ENCODE measurements at regions not wholly inside any gene's neighbourhood (a gene's known extent, or its start where the extent isn't known, plus 50 kb on each side); places are given as distances from the start of the nearest gene placed in this dataset.
"Not testable (repeated sequence)": the region's sequence is repeated elsewhere in the genome, so short reads cannot be mapped to it uniquely, and the experiment has no call there.

DNA sequence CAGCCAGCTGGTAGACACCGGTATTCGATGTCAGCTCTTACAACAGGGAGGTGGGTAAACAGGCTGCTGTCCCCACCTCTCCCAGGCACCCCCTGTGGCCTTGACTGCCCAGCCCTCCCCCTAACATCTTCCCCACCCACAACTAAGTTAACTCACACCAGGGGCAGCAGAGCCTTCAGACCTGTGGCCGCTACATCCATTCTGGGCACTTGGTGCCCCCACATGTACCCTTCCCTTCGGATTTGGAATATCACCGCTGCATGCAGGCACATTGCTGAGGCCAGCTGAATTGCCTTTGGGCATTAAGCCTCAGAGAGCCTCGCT, 130.3 kb downstream of the MYCN start:
- no peak for DNase-seq

DNA sequence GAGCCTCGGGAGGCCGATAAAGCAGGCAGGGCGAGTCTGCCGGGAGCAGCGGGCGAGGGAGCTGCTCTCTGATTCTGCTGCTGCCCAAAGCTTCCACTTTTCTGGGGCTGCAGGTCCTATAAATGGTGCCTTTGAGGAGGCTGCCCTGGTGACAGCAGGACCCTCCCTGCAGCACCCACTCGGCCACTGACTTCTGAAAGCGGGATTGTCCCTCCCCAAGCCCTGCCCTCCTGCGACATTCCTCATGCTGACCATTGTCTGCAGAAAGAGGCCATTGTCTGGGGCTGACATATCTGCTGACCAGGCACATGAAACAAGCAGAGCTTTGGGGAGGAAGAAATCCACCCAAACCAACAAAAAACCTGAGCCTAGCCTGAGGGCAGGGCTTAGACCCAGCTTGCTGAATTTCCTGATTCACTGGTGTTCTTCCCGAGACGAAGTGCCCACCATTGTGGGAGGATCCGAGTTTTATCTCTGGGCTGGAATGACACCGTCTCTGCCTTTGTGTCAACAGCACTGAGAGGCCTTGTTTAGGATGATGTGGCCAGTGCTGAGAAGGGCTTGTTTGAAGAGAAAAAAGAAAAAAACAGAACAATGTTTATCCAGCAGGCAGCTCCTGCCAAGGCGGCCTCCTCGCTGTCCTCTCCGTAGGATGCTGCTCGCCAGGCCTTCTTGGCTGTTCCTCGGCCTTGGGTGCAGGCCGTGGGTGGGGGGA, 129.7 kb downstream of the MYCN start:
- no peak for DNase-seq

DNA sequence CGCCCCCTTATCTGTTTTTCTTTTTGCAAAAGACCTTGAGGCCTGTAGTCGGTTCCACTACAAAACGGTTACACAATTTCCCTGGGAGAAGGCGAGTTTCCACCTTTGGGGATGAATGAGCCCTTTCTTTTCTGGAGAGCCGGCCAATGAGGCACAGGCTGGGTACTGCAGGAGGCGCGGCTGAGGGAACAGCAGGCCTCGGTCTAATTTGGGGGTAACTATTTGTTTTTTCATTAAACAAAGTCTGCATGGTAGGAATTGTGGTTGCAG, 129.2 kb downstream of the MYCN start:
- no peak for DNase-seq

DNA sequence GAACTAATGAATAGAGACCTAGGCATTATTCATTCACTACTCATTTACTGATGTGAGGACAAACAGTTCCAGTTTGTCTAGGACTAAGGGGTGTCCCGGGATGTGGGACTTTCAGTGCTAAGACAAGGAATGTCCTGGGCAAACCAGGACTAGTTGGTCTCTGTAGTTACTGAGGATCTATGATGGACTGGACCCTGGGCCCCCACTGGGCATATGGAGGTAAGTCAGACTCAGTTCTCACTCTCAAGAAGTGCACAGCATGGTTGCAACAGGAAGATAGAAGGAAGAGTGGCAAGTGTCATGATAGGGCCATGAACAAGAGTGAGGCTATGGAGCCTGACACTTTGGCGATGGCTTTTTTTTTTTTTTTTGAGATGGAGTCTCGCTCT, 128.2 kb downstream of the MYCN start:
- DNase-seq, result no peak

DNA sequence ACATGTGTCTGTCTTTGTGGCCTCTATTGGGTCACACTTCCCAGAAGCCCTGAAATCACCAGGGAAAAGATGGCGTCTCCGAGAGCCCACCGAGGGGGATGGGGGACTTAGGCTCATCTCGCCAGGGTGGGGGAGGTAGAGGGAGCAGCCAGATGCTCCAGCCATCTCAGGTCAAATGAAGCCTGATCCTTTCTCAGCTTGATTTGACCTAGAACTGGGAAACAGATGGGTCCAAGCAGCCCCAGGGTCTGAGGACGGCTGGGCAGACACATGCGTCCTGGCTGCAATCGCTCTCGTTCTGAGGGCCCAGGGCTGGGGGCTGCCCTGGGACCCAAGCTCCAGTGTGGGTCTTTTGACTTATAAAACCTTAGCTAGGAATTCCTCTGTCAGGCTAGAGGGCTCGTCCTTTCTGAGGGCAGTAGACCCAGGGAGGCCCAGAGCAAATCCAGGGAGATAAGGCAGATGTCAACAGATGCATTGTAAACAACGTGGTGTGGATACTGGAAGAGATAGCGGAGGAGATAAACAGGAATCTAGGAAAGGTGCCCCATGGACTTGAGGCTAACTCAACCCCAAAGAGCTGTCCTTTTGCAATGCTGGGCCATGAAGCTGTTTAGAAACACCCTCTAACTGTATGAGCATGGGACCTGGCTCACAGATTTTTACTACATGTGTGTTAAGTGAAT, 127.7 kb downstream of the MYCN start:
- DNase-seq, result no peak

DNA sequence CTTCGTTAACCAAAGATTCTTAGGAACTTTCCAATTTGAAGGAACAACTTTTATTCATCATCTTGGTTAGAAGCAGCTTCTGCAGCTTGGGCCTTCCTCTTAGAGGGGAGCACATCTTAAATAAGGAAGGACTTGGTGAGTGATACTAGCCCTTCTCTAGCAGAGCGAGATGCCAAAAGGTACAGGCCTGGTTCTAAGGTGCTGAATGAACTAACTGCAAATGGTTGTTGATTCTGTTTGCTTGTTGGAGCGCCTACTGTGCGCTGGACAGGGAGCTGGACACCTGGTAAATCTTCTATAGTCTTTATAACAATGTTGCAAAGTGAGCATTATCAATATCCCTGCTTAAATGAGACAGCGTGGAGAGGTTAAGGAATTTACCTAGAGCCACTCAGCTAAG, 127.1 kb downstream of the MYCN start:
- DNase-seq, result no peak

DNA sequence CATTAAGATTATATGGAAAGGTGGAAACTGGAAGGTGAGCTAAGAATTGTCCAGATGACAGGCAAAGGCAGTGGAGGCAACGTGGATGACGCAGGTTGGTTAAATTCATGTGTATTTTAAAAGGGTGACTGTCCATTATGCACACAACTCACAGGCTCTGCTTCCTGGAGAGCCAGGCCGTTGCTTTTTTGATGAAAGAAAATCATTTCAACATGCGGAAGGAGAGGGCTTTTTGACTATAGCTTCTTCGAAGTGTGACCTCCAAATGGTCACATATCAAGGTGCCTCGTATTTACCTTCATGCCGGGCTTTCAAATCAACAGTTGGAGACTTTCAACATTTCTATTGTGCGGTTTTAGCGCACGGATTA, 126.7 kb downstream of the MYCN start:
- DNase-seq, result no peak

DNA sequence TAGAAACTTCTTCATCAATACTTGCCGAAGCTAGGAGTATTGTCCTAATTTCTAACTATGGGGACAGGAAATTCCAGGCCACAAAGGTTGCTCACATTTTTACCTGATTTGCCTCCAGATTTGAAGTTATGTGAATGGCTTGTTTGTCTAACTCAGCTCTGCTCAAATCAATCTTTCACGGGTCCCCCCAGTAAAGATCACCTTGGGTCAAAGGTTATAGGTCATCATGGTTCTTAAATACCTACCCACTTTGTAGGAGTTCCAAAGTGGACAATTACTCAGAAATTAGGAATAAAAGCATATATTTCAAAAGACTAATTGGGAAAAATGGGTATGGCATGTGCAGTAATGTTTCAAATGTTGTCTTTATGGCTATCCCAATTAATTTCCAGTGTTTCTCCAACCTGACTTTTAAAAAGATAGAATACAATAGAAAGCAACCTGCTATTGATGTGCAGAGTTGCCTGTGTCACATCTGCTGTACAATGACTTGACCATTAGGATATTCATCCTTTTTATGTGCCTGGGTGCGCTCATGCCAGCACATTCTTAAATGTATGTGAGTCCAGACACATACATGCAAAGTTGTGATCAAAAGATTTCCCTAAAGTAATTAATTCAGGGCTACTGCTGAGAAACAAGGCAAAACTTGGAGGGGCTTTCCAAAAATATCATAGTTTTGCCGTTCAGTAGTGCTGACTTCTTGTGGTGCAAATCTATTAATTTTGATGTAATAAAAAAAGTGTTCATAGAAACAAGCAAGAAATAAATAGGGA, 126.1 kb downstream of the MYCN start:
- DNase-seq, result no peak

DNA sequence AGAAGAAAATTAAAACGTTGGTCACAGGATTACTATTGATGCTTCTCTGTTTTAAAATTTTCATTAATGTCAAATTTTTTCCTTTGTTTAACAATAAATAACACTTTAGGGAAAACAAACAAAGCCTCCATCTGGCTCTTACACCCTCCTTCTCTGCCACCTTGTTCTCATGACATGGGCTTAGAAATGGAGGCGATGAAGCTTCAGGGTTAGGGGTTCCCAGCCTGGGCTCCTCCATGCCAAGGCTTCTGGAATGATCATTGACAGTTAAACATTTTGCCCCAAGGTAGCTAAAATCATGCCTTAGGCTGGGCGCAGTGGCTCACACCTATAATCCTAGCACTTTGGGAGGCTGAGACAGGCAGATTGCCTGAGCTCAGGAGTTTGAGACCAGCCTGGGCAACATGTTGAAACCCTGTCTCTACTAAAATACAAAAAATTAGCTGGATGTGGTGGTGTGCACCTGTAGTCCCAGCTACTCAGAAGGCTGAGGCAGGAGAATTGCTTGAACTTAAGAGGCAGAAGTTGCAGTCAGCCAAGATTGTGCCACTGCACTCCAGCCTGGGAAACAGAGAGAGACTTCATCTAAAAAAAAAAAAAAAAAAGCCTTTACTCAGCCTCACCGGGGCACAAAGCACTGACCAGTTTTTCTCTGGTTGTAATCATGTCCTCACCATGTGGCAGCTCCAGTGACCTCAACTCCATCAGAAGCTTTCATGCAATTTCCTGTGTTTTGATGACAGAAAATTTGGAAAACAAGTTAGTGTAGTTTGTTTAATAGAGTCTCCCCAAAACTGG, 125.1 kb downstream of the MYCN start:
- not testable (repeated sequence) for DNase-seq

DNA sequence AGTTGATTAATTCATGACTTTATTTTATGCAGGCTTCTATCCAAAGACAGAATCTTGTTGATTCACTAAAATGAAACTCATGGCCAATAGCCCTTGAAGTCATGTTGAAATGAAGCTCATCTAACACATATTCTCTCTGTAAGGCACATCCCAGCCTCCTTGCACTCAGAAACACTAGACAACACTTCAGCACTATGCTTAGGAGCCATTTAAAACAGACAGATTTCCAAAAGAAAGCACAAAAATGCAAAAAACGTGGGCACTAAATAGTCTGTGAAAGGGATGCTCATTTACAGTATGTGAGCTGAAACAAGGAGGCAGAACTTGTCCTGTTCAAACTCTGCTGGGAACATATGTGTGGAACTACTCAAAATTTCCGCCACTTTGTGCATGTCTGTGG, 124.4 kb downstream of the MYCN start:
- no peak for DNase-seq

DNA sequence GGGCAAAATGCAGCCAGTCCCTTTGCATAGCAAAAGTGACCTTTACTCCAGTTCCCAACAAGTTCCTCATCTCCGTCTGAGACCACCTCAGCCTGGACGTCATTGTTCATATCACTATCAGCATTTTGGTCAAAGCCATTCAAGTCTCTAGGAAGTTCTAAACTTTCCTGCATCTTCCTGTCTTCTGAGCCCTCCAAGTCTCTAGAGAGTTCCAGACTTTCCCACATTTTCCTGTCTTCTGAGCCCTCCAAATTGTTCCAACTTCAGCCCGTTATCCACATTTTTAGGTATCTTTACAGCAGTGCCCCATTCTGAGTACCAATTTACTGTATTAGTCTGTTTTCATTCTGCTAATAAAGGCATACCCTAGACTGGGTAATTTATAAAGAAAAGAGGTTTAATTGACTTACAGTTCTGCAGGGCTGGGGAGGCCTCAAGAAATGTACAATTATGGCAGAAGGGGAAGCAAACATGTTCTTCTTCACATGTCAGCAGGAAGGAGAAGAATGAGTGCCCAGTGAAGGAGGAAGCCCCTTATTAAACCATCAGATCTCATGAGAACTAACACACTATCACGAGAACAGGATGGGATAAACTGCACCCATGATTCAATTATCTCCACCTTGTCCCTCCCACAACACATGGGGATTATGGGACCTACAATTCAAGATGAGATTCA, 123.7 kb downstream of the MYCN start:
- DNase-seq, result no peak

DNA sequence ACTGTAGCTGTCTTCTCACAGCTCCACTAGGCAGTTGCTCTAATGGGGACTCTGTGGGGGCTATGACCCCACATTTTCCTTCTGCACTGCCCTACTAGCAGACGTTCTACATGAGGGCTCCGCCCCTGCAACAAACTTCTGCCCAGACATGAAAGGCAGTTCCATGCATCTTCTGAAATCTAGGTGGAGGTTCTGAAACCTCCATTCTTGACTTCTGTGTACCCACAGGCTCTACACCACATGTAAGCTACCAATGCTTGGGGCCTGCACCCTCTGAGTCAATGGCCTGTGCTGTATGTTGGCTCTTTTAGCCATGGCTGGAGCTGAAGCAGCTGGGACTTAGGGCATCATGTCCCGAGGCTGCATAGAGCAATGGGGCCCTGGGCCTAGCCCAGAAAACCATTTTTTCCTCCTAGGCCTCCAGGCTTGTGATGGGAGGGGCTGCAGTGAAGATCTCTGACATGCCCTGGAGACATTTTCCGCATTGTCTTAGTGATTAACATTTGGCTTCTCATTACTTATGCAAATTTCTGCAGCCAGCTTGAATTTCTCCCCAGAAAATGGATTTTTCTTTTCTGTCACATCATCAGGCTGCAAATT, 123.0 kb downstream of the MYCN start:
- no peak for DNase-seq

DNA sequence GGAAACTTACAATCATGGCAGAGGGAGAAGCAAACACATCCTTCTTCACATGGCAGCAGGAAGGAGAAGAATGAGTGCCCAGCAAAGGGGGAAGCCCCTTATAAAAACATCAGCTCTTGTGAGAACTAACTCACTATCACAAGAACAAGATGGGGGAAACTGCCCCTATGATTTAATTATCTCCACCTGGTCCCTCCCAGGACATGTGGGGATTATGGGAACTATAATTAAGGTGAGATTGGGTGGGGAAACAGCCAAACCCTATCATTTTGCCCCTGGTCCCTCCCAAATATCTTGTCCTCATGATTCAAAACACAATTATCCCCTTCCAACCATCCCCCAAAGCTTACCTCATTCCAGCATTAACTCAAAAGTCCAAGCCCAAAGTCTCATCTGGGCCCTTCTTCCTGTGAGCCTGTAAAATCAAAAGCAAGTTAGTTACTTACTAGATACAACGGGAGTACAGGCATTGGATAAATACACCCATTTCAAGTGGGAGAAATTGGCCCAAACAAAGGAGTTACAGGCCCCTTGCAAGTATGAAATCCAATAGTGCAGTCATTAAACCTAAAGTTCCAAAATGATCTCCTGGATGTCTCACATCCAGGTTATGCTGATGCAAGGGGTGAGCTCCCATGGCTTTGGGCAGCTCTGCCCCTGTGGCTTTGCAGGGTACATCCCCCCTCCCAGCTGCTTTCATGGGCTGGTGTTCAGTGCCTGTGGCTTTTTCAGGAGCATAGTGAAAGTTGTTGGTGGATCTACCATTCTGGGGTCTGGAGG, 122.3 kb downstream of the MYCN start:
- DNase-seq, result no peak

DNA sequence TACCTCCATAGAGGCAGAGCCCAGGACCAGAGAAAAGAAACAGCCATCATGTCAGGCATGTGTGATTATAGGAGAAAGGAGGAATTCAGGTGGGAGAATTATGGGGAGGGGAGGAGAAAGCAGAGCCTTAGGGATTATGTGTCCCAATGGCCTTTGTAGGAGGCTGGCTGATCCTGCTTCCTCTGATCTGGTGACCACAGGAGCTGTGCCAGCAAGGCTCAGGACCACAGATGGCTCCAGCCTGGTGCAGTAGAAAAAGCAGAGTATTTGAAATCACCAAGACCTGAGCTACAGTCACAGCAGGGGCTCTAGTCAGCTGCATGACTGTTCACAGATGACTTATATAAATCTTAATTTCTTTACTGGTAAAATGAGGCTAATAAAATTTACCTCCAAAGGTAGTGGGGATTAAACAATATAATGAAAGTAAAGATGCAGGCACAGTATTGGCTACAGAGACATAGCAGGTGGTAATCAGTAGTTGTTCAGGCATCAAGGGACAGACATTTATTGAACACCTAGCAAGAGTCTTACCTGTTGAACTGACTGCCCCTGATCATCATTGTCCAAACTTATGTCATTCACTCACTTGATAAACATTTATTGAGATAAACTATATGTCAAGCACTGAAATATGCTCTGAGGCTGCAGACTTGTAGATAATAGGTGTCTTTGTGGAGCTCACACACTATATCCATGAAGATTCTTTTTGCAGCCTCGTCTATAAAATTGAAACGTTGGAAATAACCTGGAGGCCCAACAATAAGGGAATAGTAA, 121.3 kb downstream of the MYCN start:
- no peak for DNase-seq

DNA sequence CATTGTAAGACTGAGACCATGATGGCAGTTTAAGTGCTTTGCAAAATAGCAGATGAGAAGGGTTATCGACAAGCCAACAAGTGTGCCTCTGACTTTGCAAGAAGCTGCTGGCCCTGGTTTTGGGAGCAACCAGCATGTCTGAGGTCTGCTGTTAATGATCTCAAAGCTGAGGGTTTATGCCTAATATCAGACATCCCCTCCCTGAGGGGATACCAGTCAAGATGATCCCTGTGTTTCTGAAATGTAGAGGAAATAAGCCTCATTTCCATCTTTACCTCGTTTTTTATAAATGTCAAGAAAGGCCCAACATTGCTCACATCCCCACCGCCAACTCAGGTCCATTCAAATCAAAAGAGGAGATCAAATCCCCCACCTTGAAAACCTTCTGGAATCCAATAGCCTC, 120.6 kb downstream of the MYCN start:
- DNase-seq, result no peak

DNA sequence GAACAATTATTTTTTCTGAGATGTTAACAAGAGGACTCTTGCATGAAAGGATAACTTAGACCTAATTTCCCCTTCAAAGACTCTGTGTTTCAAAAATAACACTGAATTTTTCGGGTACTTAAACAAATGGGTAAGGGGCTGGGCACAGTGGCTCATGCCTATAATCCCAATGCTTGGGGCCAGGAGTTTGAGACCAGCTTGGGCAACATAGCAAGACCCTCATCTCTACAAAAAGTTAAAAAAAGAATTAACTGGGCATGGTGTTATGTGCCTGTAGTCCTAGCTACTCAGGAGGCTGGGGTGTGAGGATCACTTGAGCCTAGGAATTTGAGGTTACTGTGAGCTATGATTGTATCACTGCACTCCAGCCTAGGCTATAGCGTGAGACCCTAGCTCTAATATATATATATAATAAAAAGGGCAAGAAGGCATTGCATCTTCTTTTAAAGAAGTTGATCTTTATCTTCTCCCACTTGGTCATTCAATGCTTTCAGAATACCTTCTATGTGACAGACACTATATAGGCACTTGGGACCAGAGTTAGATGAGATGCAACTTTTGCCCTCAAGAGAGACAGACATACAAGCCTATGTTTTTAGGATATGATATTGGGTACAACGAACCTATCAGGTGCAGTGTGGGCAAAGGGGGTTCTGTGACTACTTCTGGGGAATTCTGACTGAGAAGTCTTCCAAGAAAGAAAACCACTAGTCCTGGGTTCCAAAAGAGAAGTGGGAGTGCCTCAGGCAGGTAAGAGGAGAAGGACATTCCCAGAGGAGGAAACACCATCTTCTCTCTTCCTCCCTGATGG, 120.0 kb downstream of the MYCN start:
- DNase-seq, result no peak

DNA sequence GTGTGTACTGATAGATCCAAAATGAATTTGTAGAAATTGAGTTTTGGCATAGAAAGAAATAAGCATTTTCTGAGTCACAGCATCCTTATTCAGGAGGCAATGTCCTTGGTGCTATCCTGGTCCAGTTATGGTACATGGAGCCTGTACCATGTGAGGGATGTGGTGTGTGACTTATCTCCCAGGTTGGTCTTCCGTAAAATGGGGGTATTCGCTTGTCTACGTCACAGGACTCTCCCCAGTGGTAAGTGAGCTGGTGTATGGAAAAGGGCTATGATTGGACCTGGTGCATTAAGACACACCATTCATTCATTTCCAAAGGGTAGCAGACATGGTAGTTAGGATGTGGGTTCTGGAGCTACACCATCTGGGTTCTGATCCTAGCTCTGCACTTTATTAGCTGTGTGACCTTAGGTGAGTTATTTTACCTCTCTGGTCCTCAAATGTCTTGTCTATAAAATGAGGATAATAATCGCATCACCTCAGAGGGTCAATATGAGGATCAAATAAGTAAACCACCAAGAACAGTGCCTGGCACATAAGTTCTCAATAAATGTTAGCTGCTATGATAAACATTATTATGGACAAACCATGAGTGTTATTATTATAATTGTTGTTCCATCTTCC, 119.2 kb downstream of the MYCN start:
- DNase-seq, result no peak

DNA sequence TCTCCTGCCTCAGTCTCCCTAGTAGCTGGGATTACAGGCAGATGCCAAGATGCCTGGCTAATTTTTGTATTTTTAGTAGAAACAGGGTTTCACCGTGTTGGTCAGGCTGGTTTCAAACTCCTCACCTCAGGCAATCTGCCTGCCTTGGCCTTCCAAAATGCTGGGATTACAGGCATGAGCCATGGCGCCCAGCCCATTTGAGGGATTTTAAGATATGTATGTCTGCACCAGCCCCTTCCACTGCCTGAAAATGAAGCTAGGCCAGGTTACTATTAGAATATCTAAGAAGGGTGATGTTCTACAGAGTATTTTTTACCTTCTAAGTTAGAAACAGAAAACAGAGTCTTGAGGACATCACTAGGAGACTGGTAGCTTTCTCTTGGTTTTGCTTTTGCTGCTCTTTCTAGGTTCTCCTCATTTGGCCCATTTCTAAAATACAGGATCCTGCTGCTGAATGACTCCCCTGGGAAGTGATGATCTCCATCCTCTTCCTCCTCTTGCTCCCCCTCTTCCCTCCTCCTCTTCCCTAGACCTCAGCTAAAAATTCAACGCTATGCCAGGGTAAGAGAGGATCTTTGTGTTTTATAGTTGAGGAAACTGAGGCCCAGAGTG, 118.5 kb downstream of the MYCN start:
- no peak for DNase-seq

DNA sequence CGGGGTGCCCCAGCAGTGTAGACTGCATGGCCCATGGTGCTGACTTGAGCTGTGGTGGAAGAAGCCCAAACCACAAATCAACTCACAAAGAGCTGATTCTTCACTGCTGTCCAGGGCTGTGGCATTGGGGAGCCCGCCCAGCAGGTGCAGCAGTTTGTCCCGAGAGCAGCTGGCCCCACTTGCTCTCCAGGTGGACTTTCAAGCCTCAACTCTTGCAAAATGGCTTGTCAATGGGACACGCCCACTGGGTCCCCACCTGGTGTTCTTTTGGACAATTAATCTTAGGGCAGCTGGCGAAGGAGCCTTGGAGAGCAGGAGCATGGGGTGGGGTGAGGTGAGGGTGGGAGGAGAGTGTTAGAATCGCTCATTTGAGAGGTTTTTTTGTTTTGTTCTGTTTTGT, 117.9 kb downstream of the MYCN start:
- DNase-seq, result no peak
